ENCODE measurements at regions not wholly inside any gene's neighbourhood (a gene's known extent, or its start where the extent isn't known, plus 50 kb on each side); places are given as distances from the start of the nearest gene placed in this dataset.

- no peak overlapping the region for H3K4me3 ChIP-seq (ENCODE audit: low read depth, low read length)
- in situ Hi-C loops (cut with HindIII; ENCODE audit: low sequenced_read_pairs): no loop called here
- no peak for DNase-seq (ENCODE audit: low read depth)
- TF ChIP-seq, protein P1, sequence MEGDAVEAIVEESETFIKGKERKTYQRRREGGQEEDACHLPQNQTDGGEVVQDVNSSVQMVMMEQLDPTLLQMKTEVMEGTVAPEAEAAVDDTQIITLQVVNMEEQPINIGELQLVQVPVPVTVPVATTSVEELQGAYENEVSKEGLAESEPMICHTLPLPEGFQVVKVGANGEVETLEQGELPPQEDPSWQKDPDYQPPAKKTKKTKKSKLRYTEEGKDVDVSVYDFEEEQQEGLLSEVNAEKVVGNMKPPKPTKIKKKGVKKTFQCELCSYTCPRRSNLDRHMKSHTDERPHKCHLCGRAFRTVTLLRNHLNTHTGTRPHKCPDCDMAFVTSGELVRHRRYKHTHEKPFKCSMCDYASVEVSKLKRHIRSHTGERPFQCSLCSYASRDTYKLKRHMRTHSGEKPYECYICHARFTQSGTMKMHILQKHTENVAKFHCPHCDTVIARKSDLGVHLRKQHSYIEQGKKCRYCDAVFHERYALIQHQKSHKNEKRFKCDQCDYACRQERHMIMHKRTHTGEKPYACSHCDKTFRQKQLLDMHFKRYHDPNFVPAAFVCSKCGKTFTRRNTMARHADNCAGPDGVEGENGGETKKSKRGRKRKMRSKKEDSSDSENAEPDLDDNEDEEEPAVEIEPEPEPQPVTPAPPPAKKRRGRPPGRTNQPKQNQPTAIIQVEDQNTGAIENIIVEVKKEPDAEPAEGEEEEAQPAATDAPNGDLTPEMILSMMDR (IDR thresholded peaks at IDR 0.05; ENCODE audit: low read depth, low read length, missing control alignments): no peak
Observed at GRCh38 chr9:134555094-134555650, 86.4 kb upstream of the COL5A1 start.

DNA sequence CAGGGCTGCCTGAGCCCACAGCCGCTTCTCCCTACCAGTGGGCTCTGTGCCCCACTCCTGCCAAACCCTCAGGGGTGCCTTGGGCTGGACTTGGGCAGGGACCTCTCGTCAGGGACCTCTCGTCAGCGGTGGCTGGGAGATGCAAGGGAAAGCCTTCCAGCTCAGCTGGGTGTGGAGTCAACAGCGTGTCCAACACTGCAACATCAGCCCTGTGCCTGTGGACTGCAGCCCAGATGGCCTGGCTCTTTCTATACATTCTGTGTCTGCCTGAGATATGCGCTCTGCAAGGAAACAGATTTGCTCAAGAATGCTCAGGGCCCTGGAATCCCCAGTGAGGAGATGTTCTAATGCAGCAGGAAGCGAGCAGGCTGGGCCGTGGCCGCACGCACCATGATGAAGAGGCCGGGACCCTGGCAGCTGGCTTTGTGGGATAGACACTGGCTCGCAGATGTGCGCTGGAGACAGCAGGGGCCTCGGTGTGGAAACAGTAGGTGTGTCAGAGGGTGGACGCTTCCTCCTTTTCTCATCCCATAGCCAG lies 85.0 kb upstream of the COL5A1 start:
- no peak overlapping the region for H3K4me3 ChIP-seq (ENCODE audit: low read depth, low read length)
- in situ Hi-C loops (cut with HindIII; ENCODE audit: low sequenced_read_pairs): no loop called here
- TF ChIP-seq, protein P1 (IDR thresholded peaks at IDR 0.05; ENCODE audit: low read depth, low read length, missing control alignments): no peak
- no peak for DNase-seq (ENCODE audit: low read depth)

GRCh38 chr9:134557331-134557730 lies 84.3 kb upstream of the COL5A1 start:
- DNase-seq (ENCODE audit: low read depth): no peak
- TF ChIP-seq, protein P1 (IDR thresholded peaks at IDR 0.05; ENCODE audit: low read depth, low read length, missing control alignments): no peak
- in situ Hi-C loops (cut with HindIII; ENCODE audit: low sequenced_read_pairs): no loop called here
- no peak overlapping the region for H3K4me3 ChIP-seq (ENCODE audit: low read depth, low read length)

GRCh38 chr9:134558124-134558905 lies 83.3 kb upstream of the COL5A1 start:
- H3K4me3 ChIP-seq (ENCODE audit: low read depth, low read length): no peak overlapping the region
- TF ChIP-seq, protein P1 (IDR thresholded peaks at IDR 0.05; ENCODE audit: low read depth, low read length, missing control alignments): no peak
- no peak for DNase-seq (ENCODE audit: low read depth)
- in situ Hi-C loops (cut with HindIII; ENCODE audit: low sequenced_read_pairs): no loop called here

GRCh38 chr9:134559013-134559412 lies 82.6 kb upstream of the COL5A1 start:
- TF ChIP-seq, protein P1 (IDR thresholded peaks at IDR 0.05; ENCODE audit: low read depth, low read length, missing control alignments): no peak
- no peak for DNase-seq (ENCODE audit: low read depth)
- H3K4me3 ChIP-seq (ENCODE audit: low read depth, low read length): no peak overlapping the region
- in situ Hi-C loops (cut with HindIII; ENCODE audit: low sequenced_read_pairs): no loop called here

DNA sequence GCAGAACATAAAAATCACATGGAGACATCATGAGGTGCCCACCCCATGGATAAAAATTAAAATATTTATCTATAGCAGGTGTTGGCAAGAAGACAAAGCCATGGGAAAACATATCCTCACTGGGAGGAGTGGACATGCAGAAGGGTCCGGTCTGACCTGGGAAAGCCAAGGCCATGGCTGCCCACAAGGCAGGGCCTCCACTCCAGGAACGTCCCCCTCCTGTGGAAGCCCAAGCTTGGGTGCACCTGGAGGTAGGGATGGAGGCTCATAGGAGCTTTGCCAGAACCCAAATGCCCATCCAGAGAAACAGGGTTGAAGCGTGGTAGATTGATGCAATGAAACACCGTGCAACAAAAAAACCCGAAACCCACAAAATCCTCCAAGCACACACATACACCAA lies 81.4 kb upstream of the COL5A1 start:
- H3K4me3 ChIP-seq (ENCODE audit: low read depth, low read length): no peak overlapping the region
- TF ChIP-seq, protein P1 (IDR thresholded peaks at IDR 0.05; ENCODE audit: low read depth, low read length, missing control alignments): no peak
- DNase-seq (ENCODE audit: low read depth): no peak
- in situ Hi-C loops (cut with HindIII; ENCODE audit: low sequenced_read_pairs): no loop called here

Data from astrocyte of the cerebellum (primary cell).